ENCODE measurements at regions not wholly inside any gene's neighbourhood (a gene's known extent, or its start where the extent isn't known, plus 50 kb on each side); places are given as distances from the start of the nearest gene placed in this dataset.
A peak's percentile ranks its signal among the peaks of the same experiment; 100 is the strongest.

- TF ChIP-seq MGA (IDR thresholded peaks at IDR 0.05) = 0 out of 2 replicates have a peak, but pooled peaks have one; percentile 14
- TF ChIP-seq THAP7 (CRISPR knock-in tag; IDR thresholded peaks at IDR 0.05) = no peak
- TF ChIP-seq NR2C2 (CRISPR knock-in tag; IDR thresholded peaks at IDR 0.05) = no peak
- TF ChIP-seq NR2C2 (tag; IDR thresholded peaks at IDR 0.05) = peak; percentile 80
- TF ChIP-seq FOS (IDR thresholded peaks at IDR 0.05; ENCODE audit: extremely low read depth, insufficient read length) = peak; percentile 46
- peak; percentile 57 for TF ChIP-seq ATF7 (IDR thresholded peaks at IDR 0.05)
- peak; percentile 70; the same call in 1 of the 2 replicates for TF ChIP-seq MAFG (tag; conservative IDR thresholded peaks at IDR 0.05)
Measured at GRCh38 chr14:31937730-31938346, 139.3 kb upstream of the ARHGAP5 start (continued).
